Peyer's patch (tissue), 4 donors: ENCODE measurements at regions not wholly inside any gene's neighbourhood (a gene's known extent, or its start where the extent isn't known, plus 50 kb on each side); places are given as distances from the start of the nearest gene placed in this dataset.

Experiments
- DNase-seq, 3 donors: peaks; one replicate each; pipeline ENCODE4 v3.0.0-alpha.2; 2017 to 2019
- H3K27ac ChIP-seq, 4 donors: fragments of 200-600 bp; sonication (generic); one replicate each; pipeline ENCODE4 v1.5.1; 2016 to 2019
- H3K27me3 ChIP-seq, 2 donors: fragments of 200-600 bp; sonication (generic); one replicate each; pipeline ENCODE4 v1.5.1; 2019
- H3K36me3 ChIP-seq, 3 donors: fragments of 200-600 bp; sonication (generic); one replicate each; pipeline ENCODE4 v1.5.1; 2016 to 2019
- H3K4me1 ChIP-seq, 4 donors: fragments of 200-600 bp; sonication (generic); one replicate each; pipeline ENCODE4 v1.5.1; 2016 to 2019
- H3K4me3 ChIP-seq, 4 donors: fragments of 200-600 bp; sonication (generic); 1 replicate in 3 of 4; 2 replicates in 1 of 4; pipeline ENCODE4 v1.5.1; 2016 to 2019; ENCODE audit warnings: mild to moderate bottlenecking in 1 of 4
- H3K9me3 ChIP-seq, 4 donors: fragments of 200-600 bp; sonication (generic); one replicate each; pipeline ENCODE4 v1.5.1; 2016 to 2019; ENCODE audit warnings: mild to moderate bottlenecking in 1 of 4
- POLR2A ChIP-seq, 2 donors: fragments of 450-650 bp; IDR thresholded peaks; one replicate each; pipeline ENCODE4 v1.5.1; 2017; ENCODE audit warnings: antibody characterized with exemption in 2 of 2, mild to moderate bottlenecking in 2 of 2, moderate library complexity in 2 of 2
- TF ChIP-seq, protein P1 (sequence below), 6 experiments: fragments of 450-650 bp in 4 of 6; fragments of 200-600 bp in 2 of 6; sonication (generic) in 1 of 6; IDR thresholded peaks; one replicate each; pipeline ENCODE4 v1.5.1; 2017 to 2019; ENCODE audit warnings: antibody characterized with exemption in 6 of 6, mild to moderate bottlenecking in 3 of 6, moderate library complexity in 1 of 6

DNA sequence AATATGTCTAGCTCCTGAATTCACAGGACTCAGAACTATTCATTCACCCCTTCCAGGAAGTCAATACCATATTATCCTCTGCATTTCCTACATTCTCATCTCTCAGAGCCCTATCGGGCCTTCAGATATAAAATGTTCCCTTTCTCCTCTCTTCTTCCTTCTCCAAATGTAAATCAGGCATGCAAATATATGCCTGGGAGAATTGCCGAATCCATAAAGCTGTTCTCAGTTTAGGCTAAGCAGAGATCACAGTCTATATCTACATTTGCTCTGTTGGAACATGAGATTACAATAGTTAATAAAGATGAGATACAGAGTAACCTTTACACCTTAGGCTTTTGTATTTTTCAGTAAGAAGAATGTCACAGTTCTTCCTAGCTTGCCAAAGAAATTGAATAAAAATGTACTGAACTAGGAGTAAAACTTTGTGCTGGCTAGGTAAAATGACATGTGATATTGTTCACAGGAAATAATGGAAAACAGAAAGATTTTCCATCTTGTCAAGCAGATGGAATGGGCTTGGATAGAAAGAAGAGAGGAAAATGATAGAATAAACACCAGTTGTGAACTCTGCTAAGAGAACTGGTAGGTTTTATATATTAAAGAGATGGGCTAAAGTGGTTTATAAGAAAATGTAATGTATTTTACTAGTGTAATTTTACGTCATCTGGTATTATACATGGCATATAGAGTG lies 161.5 kb downstream of the NRIP1 start:
- DNase-seq, result no peak
- H3K4me3 ChIP-seq, result no peak overlapping the region
- TF ChIP-seq, protein P1, sequence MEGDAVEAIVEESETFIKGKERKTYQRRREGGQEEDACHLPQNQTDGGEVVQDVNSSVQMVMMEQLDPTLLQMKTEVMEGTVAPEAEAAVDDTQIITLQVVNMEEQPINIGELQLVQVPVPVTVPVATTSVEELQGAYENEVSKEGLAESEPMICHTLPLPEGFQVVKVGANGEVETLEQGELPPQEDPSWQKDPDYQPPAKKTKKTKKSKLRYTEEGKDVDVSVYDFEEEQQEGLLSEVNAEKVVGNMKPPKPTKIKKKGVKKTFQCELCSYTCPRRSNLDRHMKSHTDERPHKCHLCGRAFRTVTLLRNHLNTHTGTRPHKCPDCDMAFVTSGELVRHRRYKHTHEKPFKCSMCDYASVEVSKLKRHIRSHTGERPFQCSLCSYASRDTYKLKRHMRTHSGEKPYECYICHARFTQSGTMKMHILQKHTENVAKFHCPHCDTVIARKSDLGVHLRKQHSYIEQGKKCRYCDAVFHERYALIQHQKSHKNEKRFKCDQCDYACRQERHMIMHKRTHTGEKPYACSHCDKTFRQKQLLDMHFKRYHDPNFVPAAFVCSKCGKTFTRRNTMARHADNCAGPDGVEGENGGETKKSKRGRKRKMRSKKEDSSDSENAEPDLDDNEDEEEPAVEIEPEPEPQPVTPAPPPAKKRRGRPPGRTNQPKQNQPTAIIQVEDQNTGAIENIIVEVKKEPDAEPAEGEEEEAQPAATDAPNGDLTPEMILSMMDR (IDR thresholded peaks at IDR 0.05), result no peak
- TF ChIP-seq POLR2A (IDR thresholded peaks at IDR 0.05), result no peak
- no peaks in the 10 kb centered on the region for H3K36me3 ChIP-seq
- no peaks in the 10 kb centered on the region for H3K4me1 ChIP-seq
- H3K27me3 ChIP-seq, result no peaks in the 10 kb centered on the region
- H3K27ac ChIP-seq, result no peak overlapping the region
- H3K9me3 ChIP-seq, result no peaks in the 10 kb centered on the region

DNA sequence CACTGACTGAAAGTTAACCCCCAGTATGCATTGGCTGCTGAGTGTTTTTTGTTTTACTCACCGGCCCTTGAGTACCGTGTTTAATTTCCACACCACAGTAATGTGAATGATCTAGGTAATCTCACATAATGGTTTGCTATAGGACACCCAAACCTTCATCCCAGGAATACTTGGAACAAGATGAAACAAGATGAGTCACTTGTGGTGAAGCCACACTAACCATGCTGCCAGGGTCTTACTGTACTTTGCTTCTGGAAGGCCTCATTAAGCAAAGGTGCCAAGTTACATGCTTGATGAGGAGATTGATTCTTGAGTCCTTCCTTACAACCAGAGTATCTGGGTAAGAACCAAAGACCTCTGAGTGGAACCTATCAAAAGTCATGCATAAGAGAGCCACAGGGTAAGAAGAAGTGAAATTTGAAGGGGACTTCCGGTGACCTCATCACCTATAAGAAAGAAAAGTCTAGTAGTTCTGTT lies 163.3 kb downstream of the NRIP1 start:
- TF ChIP-seq, protein P1 (IDR thresholded peaks at IDR 0.05), result no peak
- no peak for TF ChIP-seq POLR2A (IDR thresholded peaks at IDR 0.05)
- Histone ChIP-seq H3K27ac (no peak overlapping the region), H3K36me3 (no peaks in the 10 kb centered on the region), H3K9me3 (no peaks in the 10 kb centered on the region), H3K4me3 (no peak overlapping the region), H3K4me1 (no peaks in the 10 kb centered on the region), H3K27me3 (no peaks in the 10 kb centered on the region)
- no peak for DNase-seq

DNA sequence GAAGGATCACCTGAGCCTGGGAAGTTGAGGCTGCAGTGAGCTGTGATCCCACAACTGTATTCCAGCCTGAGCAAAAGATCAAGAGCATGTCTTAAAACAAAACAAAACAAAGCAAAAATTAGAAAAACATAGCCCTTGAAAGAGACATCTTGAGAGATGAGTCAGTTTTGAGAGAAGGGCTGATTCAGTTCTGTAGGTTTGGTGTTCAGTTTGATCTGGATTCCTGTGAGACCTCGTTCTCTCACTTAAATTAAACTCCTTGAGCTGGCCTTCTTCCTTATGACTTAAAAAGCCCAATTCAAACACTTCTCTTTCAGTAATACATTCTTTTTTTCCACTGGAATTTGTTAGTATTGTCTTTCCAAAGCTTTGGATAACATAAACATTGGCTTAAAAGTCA lies 164.2 kb downstream of the NRIP1 start:
- no peak for TF ChIP-seq POLR2A (IDR thresholded peaks at IDR 0.05)
- TF ChIP-seq, protein P1 (IDR thresholded peaks at IDR 0.05), result no peak
- no peak for DNase-seq
- no peaks in the 10 kb centered on the region for H3K4me1 ChIP-seq
- no peaks in the 10 kb centered on the region for H3K9me3 ChIP-seq
- no peak overlapping the region for H3K4me3 ChIP-seq
- H3K36me3 ChIP-seq, result no peaks in the 10 kb centered on the region
- no peak overlapping the region for H3K27ac ChIP-seq
- H3K27me3 ChIP-seq, result no peaks in the 10 kb centered on the region

DNA sequence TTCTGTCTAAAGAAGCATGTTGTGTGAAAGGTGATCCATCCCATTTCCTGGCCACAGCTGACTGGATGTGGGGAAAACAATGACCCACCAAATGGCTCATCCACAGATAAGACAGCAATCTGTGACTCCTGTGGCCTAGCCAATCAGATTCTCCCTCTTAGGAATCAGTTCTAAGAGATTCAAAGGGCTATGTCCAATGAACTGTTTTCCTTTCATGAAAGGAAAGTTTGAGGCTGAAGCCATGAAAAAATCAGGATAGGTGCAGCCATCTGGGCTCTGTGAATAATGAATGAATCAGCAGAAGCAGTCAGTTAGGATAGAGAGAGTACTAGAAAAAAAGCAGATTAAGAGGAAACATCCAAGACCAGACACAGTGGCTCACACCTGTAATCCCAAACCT lies 164.7 kb downstream of the NRIP1 start:
- Histone ChIP-seq H3K4me1 (no peaks in the 10 kb centered on the region), H3K36me3 (no peaks in the 10 kb centered on the region), H3K27me3 (no peaks in the 10 kb centered on the region), H3K27ac (no peak overlapping the region), H3K4me3 (no peak overlapping the region), H3K9me3 (no peaks in the 10 kb centered on the region)
- TF ChIP-seq POLR2A (IDR thresholded peaks at IDR 0.05), result no peak
- TF ChIP-seq, protein P1 (IDR thresholded peaks at IDR 0.05), result no peak
- DNase-seq, result no peak

DNA sequence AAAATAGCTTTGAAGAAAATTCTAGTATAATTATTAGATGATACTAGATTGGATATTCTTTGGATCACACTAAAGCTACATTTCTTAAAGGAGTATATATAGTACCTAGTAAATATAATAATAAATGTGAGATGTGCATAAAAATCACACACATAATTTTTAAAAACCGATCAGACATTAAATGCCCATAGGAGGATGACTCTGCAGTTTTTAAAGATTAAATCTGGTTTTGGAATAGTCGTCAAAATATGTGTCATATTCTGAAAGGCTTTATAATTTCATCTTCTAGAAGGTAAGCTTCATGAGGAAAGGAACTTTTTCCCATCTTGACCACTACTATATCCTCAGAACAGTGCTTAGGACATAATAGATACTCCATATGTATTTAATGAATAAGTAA lies 169.0 kb downstream of the NRIP1 start:
- no peak for DNase-seq
- Histone ChIP-seq H3K27me3 (no peaks in the 10 kb centered on the region), H3K27ac (no peak overlapping the region), H3K4me3 (no peak overlapping the region), H3K9me3 (no peaks in the 10 kb centered on the region), H3K36me3 (no peaks in the 10 kb centered on the region), H3K4me1 (no peaks in the 10 kb centered on the region)
- TF ChIP-seq, protein P1 (IDR thresholded peaks at IDR 0.05), result no peak
- TF ChIP-seq POLR2A (IDR thresholded peaks at IDR 0.05), result no peak
